OCI-LY1 (cell line): ENCODE measurements at regions not wholly inside any gene's neighbourhood (a gene's known extent, or its start where the extent isn't known, plus 50 kb on each side); places are given as distances from the start of the nearest gene placed in this dataset.

ENCODE experiments used
- H2AFZ ChIP-seq: fragments of 200-600 bp; sonication (generic), shearing (Covaris generic); 2 replicates; pipeline ENCODE4 v1.6.0; 2014; ENCODE audit warnings: antibody characterized with exemption, mild to moderate bottlenecking, low read length
- H3F3A ChIP-seq: fragments of 200-600 bp; sonication (generic), shearing (Covaris generic); 2 replicates; pipeline ENCODE4 v1.6.0; 2014; ENCODE audit warnings: mild to moderate bottlenecking, antibody characterized with exemption, low read length, moderate library complexity; ENCODE audit not compliant: insufficient read depth
- H3K27ac ChIP-seq: fragments of 200-600 bp; sonication (generic); 2 replicates; pipeline ENCODE4 v1.5.1; 2014; ENCODE audit warnings: low read length, mixed run types, mild to moderate bottlenecking, low read depth; ENCODE audit not compliant: poor library complexity, severe bottlenecking
- H3K27me3 ChIP-seq: fragments of 200-600 bp; sonication (generic); 2 replicates; pipeline ENCODE4 v1.6.0; 2014; ENCODE audit warnings: antibody characterized with exemption, mild to moderate bottlenecking, low read length, moderate library complexity; ENCODE audit not compliant: insufficient read depth
- H3K36me3 ChIP-seq: fragments of 200-600 bp; sonication (generic); 2 replicates; pipeline ENCODE4 v1.6.1; 2014; ENCODE audit warnings: mild to moderate bottlenecking, antibody characterized with exemption, low read length, moderate library complexity, mixed read lengths; ENCODE audit not compliant: insufficient read depth
- H3K4me1 ChIP-seq: fragments of 200-600 bp; sonication (generic); 2 replicates; pipeline ENCODE4 v1.5.1; 2014; ENCODE audit warnings: mild to moderate bottlenecking, low read length, moderate library complexity; ENCODE audit not compliant: insufficient read depth, severe bottlenecking
- H3K4me2 ChIP-seq: fragments of 200-600 bp; sonication (generic), shearing (Covaris generic); 2 replicates; pipeline ENCODE4 v1.6.1; 2014; ENCODE audit warnings: low read length
- H3K4me3 ChIP-seq: fragments of 200-600 bp; sonication (generic); 2 replicates; pipeline ENCODE4 v1.5.1; 2014; ENCODE audit warnings: low read length, low read depth, mild to moderate bottlenecking, mixed read lengths; ENCODE audit not compliant: poor library complexity, severe bottlenecking
- H3K79me2 ChIP-seq: fragments of 200-600 bp; shearing (Covaris generic); 2 replicates; pipeline ENCODE4 v1.6.1; 2016; ENCODE audit warnings: mixed run types, low read length, mixed read lengths; ENCODE audit not compliant: insufficient read depth
- H3K9ac ChIP-seq: fragments of 200-600 bp; sonication (generic), shearing (Covaris generic); 2 replicates; pipeline ENCODE4 v1.6.1; 2014; ENCODE audit warnings: mild to moderate bottlenecking, low read length, mixed read lengths
- H3K9me2 ChIP-seq: fragments of 200-600 bp; sonication (generic), shearing (Covaris generic); 2 replicates; pipeline ENCODE4 v1.6.1; 2014; ENCODE audit warnings: low read depth, mild to moderate bottlenecking, low read length, mixed read lengths
- H3K9me3 ChIP-seq: fragments of 200-600 bp; shearing (Covaris generic); 2 replicates; pipeline ENCODE4 v1.6.1; 2014; ENCODE audit warnings: low read length, mixed read lengths
- H4K20me1 ChIP-seq: fragments of 200-600 bp; sonication (generic), shearing (Covaris generic); 2 replicates; pipeline ENCODE4 v1.6.0; 2016; ENCODE audit warnings: mild to moderate bottlenecking, low read length; ENCODE audit not compliant: insufficient read depth
- EZH2 ChIP-seq: fragments of 200-600 bp; sonication (generic), shearing (Covaris generic); IDR thresholded peaks from 2 replicates; pipeline ENCODE4 v1.8.0; 2017; ENCODE audit warnings: borderline replicate concordance, mixed run types, mild to moderate bottlenecking, antibody characterized with exemption, low read length, moderate library complexity, mixed read lengths
- TF ChIP-seq, protein P1 (sequence below): fragments of 200-600 bp; sonication (generic), shearing (Covaris generic); IDR thresholded peaks from 2 replicates; pipeline ENCODE4 v1.5.1; 2017; ENCODE audit warnings: mild to moderate bottlenecking, antibody characterized with exemption, low read length, moderate library complexity, mixed read lengths

DNA sequence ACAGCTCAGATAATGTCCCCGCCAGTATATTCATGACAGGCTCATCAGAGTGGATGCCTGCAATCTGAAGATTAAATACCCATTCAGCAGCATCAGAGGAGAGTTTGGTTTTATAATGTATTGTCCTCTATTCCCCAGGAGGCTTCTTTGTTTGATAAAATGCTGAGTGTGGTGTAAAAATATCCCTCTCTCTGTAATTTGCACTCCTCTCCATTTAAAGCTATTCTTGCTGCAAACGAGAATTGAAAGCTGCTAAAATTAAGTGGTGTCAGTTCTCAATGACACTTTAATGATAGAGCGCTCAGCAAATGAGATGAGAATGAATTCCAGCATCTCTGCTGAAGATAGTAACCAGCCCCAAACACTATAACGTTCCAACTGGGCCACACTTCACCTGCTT, 205.7 kb upstream of the RRP15 start:
- Histone ChIP-seq H2AFZ (no peak overlapping the region), H3K4me2 (no peak overlapping the region), H3K79me2 (no peaks in the 10 kb centered on the region), H3K27me3 (no peaks in the 10 kb centered on the region), H3K27ac (no peak overlapping the region), H3K4me1 (no peaks in the 10 kb centered on the region), H3K36me3 (no peaks in the 10 kb centered on the region), H3K9ac (no peak overlapping the region), H3K9me2 (no peaks in the 10 kb centered on the region), H3F3A (no peaks in the 10 kb centered on the region), H3K9me3 (no peaks in the 10 kb centered on the region), H3K4me3 (no peak overlapping the region), H4K20me1 (no peaks in the 10 kb centered on the region)
- no peak for TF ChIP-seq EZH2
- TF ChIP-seq, protein P1, sequence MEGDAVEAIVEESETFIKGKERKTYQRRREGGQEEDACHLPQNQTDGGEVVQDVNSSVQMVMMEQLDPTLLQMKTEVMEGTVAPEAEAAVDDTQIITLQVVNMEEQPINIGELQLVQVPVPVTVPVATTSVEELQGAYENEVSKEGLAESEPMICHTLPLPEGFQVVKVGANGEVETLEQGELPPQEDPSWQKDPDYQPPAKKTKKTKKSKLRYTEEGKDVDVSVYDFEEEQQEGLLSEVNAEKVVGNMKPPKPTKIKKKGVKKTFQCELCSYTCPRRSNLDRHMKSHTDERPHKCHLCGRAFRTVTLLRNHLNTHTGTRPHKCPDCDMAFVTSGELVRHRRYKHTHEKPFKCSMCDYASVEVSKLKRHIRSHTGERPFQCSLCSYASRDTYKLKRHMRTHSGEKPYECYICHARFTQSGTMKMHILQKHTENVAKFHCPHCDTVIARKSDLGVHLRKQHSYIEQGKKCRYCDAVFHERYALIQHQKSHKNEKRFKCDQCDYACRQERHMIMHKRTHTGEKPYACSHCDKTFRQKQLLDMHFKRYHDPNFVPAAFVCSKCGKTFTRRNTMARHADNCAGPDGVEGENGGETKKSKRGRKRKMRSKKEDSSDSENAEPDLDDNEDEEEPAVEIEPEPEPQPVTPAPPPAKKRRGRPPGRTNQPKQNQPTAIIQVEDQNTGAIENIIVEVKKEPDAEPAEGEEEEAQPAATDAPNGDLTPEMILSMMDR = no peak

DNA sequence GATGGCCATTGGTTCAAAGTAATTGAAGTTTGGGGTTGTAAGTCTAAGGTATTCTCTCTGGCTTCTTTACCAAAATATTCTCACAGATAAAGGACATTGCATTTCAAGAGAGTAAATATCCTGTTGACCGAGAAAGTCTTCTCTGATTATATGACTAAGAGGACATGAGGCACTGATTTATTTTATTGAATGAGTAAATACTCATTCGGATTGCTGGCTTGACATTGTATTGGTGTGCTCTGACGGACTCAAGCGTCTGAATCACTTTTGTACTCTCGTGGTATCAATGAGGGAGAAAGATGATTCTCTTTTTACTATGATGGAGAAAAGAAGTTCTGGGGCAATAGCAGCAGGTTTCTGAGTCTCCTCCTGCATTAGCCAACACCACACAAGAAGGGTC, 205.3 kb upstream of the RRP15 start:
- Histone ChIP-seq H4K20me1 (no peaks in the 10 kb centered on the region), H3K4me2 (no peak overlapping the region), H3K27ac (no peak overlapping the region), H3K36me3 (no peaks in the 10 kb centered on the region), H3K9ac (no peak overlapping the region), H3F3A (no peaks in the 10 kb centered on the region), H2AFZ (no peak overlapping the region), H3K9me2 (no peaks in the 10 kb centered on the region), H3K79me2 (no peaks in the 10 kb centered on the region), H3K27me3 (no peaks in the 10 kb centered on the region), H3K9me3 (no peaks in the 10 kb centered on the region), H3K4me3 (no peak overlapping the region), H3K4me1 (no peaks in the 10 kb centered on the region)
- TF ChIP-seq, protein P1 = no peak
- no peak for TF ChIP-seq EZH2

DNA sequence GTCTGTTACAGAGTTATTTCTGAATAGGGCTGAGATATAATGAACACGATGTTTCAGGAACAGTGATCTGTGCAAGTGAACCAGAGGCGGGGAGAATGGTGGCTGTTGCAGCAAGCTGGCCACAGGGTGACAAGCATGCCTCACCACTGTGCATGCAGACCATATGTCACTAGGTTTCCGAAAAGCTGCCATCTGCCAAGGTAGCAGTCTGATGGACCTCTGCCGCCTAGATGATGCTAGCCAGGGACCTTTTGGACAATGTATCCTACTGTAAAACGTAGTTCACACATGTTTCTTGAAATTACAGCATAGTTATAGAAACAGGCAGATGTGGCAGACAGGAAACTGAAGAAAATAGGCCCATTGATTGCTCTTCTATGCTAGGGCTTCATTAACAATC, 204.2 kb upstream of the RRP15 start:
- Histone ChIP-seq H4K20me1 (no peaks in the 10 kb centered on the region), H3K27me3 (no peaks in the 10 kb centered on the region), H2AFZ (no peak overlapping the region)

More for the DNA sequence above, 204.2 kb upstream of the RRP15 start:
- no peaks in the 10 kb centered on the region for H3K9me2 ChIP-seq
- no peak for TF ChIP-seq EZH2
- TF ChIP-seq, protein P1 = no peak
- no peaks in the 10 kb centered on the region for H3K4me1 ChIP-seq
- H3K79me2 ChIP-seq = no peaks in the 10 kb centered on the region
- H3K36me3 ChIP-seq = no peaks in the 10 kb centered on the region
- H3F3A ChIP-seq = no peaks in the 10 kb centered on the region
- no peak overlapping the region for H3K9ac ChIP-seq
- H3K4me3 ChIP-seq = no peak overlapping the region
- H3K9me3 ChIP-seq = no peaks in the 10 kb centered on the region
- no peak overlapping the region for H3K27ac ChIP-seq
- no peak overlapping the region for H3K4me2 ChIP-seq
